Activated CD8-positive, alpha-beta memory T cell treated with anti-CD3 and anti-CD28 coated beads, Interleukin-2, amount 50 U/mL, for 4 hours (primary cell): ENCODE measurements at regions not wholly inside any gene's neighbourhood (a gene's known extent, or its start where the extent isn't known, plus 50 kb on each side); places are given as distances from the start of the nearest gene placed in this dataset.
"Not testable (repeated sequence)": the region's sequence is repeated elsewhere in the genome, so short reads cannot be mapped to it uniquely, and the experiment has no call there.

Experiments used
- DNase-seq: peaks from one replicate; pipeline ENCODE4 v3.0.0-alpha.2; 2020

- no peak for DNase-seq
Observed at GRCh38 chr11:25775603-25776002, 556.3 kb upstream of the ANO3 start.

- no peak for DNase-seq
Observed at GRCh38 chr11:25776238-25776637, 555.7 kb upstream of the ANO3 start.

GRCh38 chr11:25777343-25777742 is 554.6 kb upstream of the ANO3 start:
- DNase-seq: no peak

- no peak for DNase-seq
Observed at GRCh38 chr11:25779033-25779432, 552.9 kb upstream of the ANO3 start.

- no peak for DNase-seq
Observed at GRCh38 chr11:25787416-25787815, 544.5 kb upstream of the ANO3 start.

- no peak for DNase-seq
Observed at GRCh38 chr11:25790396-25790795, 541.5 kb upstream of the ANO3 start.

GRCh38 chr11:25793637-25794036 is 538.3 kb upstream of the ANO3 start:
- no peak for DNase-seq

- DNase-seq: no peak
Observed at GRCh38 chr11:25794804-25795203, 537.1 kb upstream of the ANO3 start.

- no peak for DNase-seq
Observed at GRCh38 chr11:25816411-25816810, 515.5 kb upstream of the ANO3 start.

GRCh38 chr11:25824688-25825087 is 507.2 kb upstream of the ANO3 start:
- DNase-seq: no peak

- DNase-seq: not testable (repeated sequence)
Observed at GRCh38 chr11:25831485-25831884, 500.4 kb upstream of the ANO3 start.

- DNase-seq: no peak
Observed at GRCh38 chr11:25838918-25839625, 492.9 kb upstream of the ANO3 start.

GRCh38 chr11:25844811-25845210 is 487.1 kb upstream of the ANO3 start:
- DNase-seq: no peak

GRCh38 chr11:25855916-25856315 is 476.0 kb upstream of the ANO3 start:
- DNase-seq: no peak

GRCh38 chr11:25859776-25860175 is 472.2 kb upstream of the ANO3 start:
- DNase-seq: no peak

- no peak for DNase-seq
Observed at GRCh38 chr11:25860677-25861450, 471.1 kb upstream of the ANO3 start.

- DNase-seq: no peak
Observed at GRCh38 chr11:25862159-25862558, 469.8 kb upstream of the ANO3 start.

GRCh38 chr11:25863986-25864385 is 467.9 kb upstream of the ANO3 start:
- no peak for DNase-seq

GRCh38 chr11:25876456-25876965 is 455.4 kb upstream of the ANO3 start:
- DNase-seq: no peak

GRCh38 chr11:25886036-25886435 is 445.9 kb upstream of the ANO3 start:
- DNase-seq: no peak

- DNase-seq: no peak
Observed at GRCh38 chr11:25890626-25891260, 441.2 kb upstream of the ANO3 start.

GRCh38 chr11:25891960-25892359 is 440.0 kb upstream of the ANO3 start:
- DNase-seq: no peak

GRCh38 chr11:25899617-25900160 is 432.2 kb upstream of the ANO3 start:
- no peak for DNase-seq

- no peak for DNase-seq
Observed at GRCh38 chr11:25900814-25901213, 431.1 kb upstream of the ANO3 start.
